HG03439 (cell line): ENCODE measurements at regions not wholly inside any gene's neighbourhood (a gene's known extent, or its start where the extent isn't known, plus 50 kb on each side); places are given as distances from the start of the nearest gene placed in this dataset.
"Not testable (repeated sequence)": the region's sequence is repeated elsewhere in the genome, so short reads cannot be mapped to it uniquely, and the experiment has no call there.

Experiments
- ATAC-seq: cut with Tn5 transposase; IDR thresholded peaks from one replicate; pipeline ENCODE4 v1.9.1; 2021; ENCODE audit warnings: mild to moderate bottlenecking, moderate library complexity; ENCODE audit not compliant: unreplicated experiment

DNA sequence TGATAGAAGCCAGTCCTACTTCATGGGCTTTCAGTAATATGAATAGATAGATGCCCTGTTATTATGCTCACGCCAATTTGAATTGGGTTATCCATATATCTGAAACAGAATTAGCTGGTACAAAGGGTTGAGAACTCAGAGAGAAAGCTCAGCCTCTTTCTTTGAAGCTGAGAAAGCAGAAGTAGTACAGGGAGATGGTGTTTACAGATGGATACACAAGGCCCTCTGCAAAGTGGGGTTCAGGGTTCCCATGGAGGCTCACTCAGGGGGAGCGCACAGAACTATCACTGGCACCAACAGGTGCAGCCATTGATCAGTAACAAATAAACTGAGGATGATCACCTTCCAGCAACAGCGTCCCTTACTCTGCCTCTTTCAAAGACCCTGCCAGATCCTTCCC lies 349.7 kb downstream of the ICE1 start:
- ATAC-seq, result no peak

DNA sequence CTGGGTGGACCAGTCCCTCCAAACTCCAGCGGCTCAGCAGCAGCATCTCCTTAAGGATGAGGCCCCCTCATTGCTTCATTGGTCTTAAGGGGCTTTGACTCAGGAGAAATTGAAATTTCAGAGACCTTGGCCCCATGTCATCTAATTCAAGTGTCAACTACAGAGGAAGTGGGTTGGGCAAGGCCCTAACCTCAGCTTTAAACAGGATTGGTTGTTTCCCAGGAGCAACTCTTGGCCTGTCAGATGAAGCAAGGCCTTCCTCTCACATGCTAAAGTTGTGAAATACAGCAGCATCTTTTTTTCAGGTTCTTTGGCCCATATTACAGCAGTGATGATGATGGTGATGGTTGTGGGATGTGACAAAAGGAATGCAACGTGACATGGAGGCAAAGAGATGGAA lies 348.3 kb downstream of the ICE1 start:
- ATAC-seq, result no peak

DNA sequence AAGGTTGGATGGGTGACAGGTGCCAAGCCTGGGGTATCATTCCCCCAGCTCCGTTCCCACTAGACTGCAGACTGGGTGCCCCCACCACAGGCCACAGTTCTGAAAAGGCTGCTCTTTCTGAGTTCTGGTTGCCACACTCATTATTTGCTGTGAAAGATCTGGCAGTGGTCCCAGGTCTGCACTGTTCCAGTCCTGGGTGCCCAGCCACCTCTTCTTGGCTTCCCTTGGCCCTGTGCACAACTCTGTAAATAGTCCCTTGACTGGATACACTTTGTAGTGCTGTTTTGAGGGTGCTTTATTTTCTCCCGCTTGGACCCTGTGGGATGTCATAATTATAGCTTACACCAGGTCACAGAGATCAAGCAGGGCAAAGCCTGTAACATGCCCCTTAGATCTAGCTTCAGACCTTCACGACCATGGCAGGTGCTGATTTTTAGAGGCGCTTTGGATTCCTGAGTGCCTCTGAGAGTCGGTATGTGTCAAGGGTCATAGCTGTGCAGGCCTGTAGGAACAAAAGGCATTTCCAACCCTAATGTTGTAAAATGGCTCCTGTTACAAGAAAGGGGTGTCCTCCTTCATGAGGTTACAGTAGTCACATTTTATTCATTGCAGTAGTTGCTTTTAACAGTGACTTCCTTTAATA lies 344.9 kb downstream of the ICE1 start:
- ATAC-seq, result no peak

DNA sequence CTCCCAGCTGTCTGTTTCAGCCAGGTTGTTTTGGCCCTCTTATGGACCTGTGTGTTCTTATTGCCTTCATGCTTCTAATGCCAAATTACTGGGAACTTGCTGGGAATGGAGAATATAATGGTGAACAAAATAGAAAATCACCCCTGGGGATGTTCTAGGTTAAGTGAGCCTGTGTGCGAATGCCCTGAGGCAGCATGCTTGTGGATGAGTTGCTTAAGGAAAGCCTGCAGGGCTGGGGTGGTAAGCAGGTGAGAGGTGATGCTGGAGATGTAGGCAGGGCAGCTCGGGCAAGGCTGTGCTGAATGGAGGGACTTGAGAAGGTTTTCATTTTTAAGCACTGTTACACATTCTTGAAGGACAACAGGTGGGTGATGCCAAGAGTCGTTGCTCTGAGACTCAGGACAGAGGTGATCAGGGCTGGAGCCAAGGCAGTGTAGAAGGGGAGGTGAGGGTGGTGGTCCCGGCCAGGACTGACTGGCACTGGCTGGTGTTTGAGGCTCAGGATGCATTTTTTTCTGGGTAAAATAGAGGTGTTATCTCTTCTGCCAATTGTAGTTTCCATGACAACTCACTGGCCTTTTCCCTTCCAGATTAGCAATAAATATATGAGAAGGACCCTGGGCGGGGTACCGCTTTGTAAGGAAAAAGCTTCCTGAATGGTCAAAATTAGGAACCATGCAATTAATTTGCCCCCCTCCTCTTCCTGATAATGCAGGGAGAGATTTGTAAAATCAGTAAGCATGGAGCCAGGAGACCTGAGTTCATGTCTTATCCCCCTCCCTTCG lies 342.8 kb downstream of the ICE1 start:
- ATAC-seq, result no peak

DNA sequence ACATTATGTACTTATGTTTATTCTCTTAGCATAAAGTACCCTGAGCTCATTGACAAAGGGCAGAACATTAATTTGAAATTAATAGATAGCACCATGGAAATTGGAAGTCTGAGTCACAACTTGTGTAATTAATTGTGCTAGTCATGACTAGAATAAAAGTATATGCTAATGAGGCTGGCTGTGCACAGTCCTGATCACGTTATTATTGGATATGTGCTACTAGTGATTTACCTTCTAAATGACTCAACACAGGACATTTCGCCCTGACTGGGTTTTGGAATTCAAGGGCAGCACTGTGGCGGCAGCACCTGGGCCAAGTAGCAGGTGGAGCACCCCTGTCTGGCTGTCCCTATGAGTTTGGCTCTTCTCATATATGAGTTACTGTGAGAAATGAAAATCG lies 341.8 kb downstream of the ICE1 start:
- no peak for ATAC-seq

DNA sequence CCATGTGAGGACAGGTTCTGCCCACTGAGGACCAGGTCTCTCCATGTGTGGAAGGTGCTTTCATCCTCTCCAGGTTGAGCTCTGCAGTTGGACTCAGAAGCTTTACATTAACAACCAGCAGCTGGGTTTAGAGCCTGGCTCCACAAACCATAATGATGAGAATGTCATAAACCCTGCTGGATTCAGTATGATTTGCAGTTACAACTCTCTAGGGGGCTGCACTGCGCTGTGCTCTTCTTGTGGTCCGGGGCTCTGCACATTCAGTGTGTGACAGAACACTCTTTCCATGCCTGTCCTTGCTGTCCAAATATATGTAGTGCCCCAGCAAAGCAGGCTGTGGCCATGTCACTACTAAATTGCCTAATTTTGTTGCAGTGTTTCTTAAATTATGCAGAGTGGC lies 334.3 kb downstream of the ICE1 start:
- ATAC-seq, result no peak

DNA sequence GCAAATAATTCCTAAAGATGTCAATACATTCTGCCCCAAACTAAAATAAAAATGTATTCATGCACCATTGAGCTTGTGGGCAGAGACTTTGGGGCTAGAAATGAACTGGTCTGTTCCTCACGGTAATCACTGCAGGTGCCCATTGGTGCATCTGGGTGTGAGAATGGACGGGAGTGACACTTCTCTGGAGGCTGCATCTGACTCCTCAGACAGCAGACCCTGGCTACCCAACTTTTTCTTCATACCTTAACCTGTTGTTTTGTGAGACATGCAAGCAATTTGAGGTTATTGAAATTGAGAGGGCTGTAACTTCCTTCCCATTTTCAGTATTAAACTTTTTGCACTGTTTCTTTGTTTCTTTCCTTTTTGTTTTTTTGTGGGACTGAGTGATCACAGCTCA lies 333.4 kb downstream of the ICE1 start:
- ATAC-seq, result peak; percentile 38

DNA sequence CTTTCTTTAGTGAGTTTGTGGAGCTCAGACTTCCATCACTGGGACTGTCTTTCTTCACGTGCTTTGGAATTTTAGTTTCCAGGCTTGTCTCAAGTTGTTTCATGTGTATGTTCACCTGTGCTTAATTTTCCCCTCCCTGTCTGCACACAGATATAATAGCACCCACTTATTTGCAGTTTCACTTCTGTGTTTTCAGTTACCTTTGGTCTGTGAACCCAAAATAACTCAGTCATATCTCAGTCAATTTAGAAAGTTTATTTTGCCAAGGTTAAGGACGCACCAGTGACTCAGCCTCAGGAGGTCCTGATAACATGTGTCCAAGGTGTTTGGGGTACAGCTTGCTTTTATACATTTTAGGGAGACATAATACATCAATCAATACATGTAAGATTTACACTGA lies 330.4 kb downstream of the ICE1 start:
- ATAC-seq, result peak; percentile 77

DNA sequence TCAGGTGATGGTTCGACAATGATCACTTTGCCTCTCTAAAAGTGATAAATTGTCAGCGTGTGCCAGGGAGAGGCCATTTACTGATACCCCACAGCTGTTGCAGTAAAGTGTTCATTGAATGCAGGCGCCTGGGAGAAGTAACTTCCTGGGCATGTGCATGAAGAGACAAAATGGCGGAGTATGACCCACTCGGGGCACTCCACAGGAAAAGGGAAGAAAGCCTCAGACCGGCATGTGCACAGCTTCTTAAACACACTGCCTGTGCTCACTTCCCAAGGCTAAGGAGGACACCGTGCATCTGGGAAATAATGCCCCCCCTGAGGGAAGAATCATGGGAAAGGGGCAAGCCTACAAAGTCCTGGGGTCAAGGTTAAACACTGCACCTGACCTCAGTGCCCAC lies 329.5 kb downstream of the ICE1 start:
- ATAC-seq, result no peak

DNA sequence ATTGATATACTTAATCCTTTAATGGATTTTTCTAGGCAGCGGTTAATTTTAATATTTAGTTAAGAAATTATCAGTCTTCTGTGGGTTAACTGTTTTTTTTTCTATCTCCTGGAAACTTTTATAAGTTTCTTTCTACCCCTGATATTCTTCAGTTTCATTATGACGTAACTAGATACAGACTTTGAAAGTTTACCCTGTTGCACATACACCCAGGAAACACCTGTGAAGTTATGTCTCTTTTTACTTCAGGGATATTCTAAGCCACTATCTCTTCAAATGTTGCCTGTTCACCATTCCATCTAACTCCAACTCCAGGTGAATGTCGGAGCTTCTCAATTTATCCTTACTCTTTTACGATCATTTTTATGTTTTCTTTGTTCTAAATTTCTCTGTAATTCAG lies 329.0 kb downstream of the ICE1 start:
- peak; percentile 40 for ATAC-seq

DNA sequence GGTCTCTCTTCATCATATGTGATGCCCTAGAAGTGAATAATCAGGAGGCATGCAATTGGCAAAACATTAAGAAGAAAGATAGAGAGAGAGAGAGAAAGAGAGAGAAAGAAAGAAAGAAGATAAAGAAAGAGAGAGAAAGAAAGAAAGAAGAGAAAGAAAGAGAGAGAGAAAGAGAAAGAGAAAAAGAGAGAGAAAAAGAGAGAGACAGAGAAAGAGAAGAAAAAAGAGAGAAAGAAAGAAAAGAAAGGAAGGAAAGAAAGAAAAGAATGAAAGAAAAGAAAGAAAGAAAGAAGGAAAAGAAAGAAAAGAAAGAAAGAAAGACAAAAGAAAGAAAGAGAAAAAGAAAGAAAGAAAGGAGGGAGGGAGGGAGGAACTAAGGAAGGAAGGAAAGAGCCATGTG lies 318.9 kb downstream of the ICE1 start:
- ATAC-seq, result no peak

DNA sequence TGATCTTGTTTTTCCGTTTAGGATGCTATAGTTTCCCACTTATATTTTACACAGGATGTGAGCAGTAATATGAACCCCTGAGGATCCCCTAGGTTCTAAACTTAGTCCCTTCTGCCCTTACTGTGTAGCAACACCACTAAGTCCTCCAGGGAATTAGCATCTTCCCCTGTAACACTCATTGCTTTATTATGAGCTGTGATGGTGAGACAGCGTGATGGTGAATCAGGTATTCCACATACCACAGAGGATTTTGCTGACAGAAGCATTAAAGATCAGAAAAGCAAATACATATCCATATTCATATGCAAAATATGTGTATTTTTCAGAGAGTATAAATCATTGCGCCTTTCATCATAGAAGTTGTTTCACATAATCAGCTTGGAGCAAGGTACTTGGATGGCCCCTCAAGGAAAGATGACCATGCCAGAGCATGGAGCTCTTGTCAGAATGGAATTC lies 317.0 kb downstream of the ICE1 start:
- no peak for ATAC-seq

DNA sequence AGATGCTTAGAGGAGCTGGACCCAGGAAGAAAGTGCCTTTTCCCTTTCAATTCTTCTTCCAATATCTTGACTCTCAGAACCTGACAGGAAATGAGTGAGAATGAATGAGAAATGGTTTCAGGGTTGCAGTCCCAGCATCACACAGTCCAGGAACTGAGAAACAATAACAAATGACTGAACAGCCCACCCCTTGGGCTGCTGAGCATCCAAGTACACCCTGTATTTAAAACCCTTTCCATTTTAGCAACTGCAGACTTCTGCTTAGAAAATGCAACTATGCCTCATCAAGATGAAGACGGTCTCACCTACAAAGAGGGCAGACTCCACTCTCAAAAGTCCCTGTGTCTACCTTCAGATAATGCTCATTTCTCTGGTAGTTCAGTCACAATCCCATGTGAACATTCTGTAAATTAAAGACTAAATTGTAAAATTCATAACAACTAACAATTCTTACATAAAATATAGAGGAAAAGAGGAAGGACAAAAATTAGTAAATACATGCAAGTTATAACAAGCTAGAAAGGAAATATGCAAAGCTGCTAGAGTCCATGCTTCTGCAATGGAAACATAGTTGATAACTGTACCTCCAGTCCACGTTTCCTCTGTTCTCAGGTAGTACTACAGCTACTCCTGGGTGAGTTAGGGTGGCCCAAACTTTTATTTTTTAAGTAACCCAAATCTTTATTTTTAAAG lies 316.5 kb downstream of the ICE1 start:
- peak; percentile 59 for ATAC-seq

DNA sequence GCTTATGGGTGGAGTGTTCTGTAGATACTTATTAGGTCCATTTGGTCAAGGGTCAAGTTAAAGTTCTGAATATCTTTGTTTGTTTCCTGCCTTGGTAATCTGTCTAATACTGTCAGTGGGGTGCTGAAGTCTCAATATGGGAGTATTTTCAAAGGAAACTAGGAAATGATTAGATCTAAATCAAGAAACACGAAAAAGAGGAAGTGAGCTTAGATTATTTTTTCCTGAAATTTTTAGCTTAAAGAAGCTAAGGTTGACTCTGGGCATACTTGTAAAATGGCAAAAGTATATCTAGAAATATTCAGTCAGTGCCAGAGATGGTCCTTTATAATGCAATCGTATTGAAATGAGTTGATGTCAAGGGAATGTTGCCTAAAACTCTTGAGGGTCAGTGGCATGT lies 313.5 kb downstream of the ICE1 start:
- no peak for ATAC-seq

DNA sequence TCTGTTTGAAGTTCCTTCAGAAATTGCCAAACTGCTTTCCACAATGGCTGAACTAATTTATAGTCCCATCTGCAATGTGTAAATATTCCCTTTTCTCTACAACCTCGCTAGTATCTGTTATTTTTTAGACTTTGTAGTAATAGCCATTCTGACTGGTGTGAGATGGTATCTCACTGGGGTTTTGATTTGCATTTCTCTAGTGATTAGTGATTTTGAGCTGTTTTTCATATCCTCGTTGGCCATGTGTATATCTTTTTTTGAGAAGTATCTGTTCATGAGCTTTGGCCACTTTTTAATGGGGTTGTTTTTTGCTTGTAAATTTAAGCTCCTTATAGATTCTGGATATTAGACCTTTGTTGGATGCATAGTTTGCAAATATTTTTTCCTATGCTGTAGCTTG lies 310.6 kb downstream of the ICE1 start:
- ATAC-seq, result not testable (repeated sequence)

DNA sequence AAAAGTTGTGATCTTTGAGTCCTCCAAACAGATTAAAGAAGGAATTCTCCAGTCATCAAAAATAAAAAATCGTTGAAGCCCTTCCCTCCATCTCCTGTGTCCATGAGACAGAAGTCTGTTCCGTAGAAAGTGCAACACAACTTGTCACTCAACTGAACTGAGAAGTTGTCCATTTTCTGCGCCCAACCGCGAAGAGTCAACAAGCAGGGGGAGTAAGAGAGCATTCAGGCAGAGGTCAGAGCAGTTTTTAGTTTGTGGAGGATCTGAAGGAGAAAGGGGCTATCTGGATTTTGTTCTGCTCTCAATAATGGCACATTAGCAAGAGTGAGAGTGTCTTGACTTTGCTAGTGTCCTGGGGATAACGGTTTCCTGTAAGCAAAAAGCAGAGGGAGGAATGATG lies 303.9 kb downstream of the ICE1 start:
- ATAC-seq, result no peak

DNA sequence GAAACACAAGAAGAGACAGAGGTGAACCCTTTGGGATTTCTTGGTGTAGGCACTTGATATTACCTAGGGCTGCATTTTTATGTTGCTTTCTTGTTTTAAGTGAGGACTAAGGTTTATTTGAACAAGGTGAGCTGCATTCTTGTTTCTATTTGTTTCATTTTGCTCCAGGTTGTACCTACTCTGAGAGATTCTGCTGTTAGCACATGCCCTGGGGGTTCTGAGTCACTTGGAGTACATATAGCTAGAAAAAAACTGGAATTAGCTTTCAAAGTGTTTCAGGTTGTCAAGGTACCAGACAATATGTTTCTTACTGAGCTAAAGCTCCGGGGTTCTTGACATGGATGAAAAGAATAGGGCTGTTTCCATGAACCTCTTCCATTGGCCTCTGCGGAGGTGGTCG lies 299.4 kb downstream of the ICE1 start:
- ATAC-seq, result no peak

DNA sequence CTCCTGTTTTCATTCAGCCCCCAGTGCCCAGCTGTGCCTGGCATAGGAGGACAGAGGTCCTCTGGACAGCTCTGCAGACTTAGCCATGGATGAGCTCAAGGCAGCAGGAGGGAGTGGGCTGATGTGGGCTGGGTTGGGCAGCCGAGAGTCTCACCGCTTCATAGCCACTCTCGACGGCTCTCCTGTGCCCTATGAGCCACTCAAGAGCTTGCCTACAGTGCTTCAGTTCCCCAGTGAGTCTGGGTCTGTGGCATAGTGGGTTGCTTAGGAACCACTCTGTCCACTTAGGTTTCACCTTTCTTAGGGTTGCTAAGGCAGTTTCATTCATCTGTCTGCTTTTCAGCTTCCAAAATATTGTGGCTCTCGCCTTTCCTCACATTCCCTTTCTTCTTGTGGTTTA lies 296.8 kb downstream of the ICE1 start:
- no peak for ATAC-seq

DNA sequence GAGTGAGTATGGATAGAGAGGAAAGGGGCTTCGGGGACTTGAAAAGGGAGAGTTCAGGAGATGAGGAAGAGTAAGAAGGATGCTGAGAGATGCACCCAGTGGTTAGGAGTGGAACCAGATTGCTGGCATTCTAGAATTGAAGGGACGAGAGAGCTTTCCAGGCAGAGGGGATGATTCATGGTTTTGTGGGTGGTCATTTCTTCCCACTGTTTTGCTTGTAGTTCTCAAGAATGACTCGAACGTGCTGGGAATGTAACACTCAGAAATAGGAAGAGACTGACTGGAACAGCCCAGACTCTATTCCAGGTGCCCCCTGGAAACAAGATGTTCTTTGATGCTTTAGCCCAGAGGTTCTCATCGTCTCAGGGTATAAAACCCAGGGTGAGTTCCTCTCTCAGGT lies 294.2 kb downstream of the ICE1 start:
- no peak for ATAC-seq

DNA sequence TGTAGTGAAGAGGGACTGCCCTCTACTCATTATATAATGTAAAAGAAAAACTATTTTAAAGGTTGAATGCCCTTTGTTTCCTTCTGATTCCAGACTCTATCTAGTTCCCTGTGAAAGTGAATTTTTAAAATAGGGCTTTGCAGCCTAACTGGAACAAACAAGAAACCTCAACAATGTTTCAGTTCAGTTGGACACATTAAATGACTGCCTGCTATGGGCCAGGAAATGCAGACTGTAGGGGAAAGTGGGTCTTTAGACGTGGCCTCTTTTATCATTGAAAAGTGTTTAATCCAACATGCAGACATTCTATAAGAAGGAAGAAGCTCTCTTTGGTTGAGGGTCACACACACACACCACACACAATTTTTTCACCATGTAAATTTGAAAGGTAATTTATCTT lies 289.1 kb downstream of the ICE1 start:
- no peak for ATAC-seq

DNA sequence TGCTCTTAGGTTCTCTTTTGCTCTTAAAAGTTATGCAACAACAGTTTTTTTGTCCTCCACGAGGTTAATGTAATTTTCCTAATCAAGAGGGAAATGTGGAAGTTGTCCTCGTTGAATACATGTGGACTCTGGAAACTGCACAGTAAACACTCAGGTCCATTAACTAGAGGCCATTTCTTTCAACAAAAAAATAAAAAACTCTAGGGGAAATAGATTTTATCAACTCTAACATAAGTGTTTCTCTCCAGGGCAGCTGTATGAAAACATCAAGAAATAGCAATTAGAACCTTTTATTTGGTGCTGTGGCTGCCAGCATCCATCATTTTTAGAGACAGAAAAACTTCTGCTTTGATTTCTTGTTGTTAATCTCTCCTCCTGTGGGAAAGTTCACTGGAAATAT lies 288.6 kb downstream of the ICE1 start:
- ATAC-seq, result no peak

DNA sequence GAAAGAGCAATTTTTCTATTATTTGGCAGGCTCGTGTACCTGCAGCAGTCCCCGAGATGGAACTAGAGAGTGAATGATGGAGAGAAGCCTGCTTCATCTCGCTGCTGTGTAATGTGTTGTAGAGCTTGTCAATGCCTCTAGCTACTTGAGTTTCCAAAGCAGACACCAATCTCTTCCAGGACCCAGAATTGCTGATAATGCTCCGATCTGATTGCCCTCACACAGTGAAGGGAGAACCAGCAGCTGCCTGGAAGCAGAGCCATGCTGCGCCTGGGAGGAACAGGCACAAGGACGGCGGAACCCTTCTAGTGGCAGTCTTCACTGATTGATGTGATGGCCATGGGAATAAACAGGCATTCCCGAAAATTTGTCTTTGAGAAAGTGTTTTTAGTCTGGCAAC lies 288.0 kb downstream of the ICE1 start:
- no peak for ATAC-seq
